ENCODE measurements at regions not wholly inside any gene's neighbourhood (a gene's known extent, or its start where the extent isn't known, plus 50 kb on each side); places are given as distances from the start of the nearest gene placed in this dataset.

DNA sequence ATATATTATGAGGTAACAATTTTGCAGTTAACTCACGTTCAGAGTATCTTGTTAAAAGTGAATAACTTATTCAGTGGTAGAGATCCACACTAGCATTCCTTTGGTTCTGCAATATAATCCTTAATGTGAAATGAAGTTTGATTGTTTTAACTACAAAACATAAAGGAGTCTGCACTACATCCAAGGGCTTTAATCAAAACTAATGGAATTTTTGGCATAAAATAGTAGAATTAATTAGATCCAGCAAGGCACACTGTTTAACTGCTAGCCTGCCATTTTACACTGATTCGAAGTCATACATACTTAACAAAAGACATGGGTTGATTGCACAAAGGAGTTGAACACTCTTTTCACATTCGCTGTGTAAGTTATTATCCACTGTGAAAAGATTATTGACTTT, 263.0 kb upstream of the ROBO2 start:
- in situ Hi-C loops (cut with MboI) (no loop called here), intact Hi-C loops (cut with micrococcal nuclease) (no loop called here)
- Histone ChIP-seq H3K4me2 (ENCODE audit: insufficient read depth, low read length) (no peak overlapping the region), H3K9ac (ENCODE audit: insufficient read depth in 1 of 2, low read depth in 2 of 2, low read length in 2 of 2) (no peak overlapping the region), H3K79me2 (ENCODE audit: control insufficient read depth, insufficient read depth, low read length) (no peaks in the 10 kb centered on the region), H3K4me3 (no peak overlapping the region), H4K20me1 (replicated peaks; ENCODE audit: control insufficient read depth, insufficient read depth, low read length) (no peaks in the 10 kb centered on the region), H2AFZ (ENCODE audit: low read depth, low read length) (no peak overlapping the region), H3K36me3 (ENCODE audit: control insufficient read depth, insufficient read depth, low read length) (no peaks in the 10 kb centered on the region), H3K9me3 (replicated peaks; ENCODE audit: control insufficient read depth, insufficient read depth, low read depth, low read length) (no peaks in the 10 kb centered on the region), H3K9me1 (ENCODE audit: control insufficient read depth, insufficient read depth, low read length) (no peaks in the 10 kb centered on the region), H3K4me1 (replicated peaks in 1 of 2; ENCODE audit: control insufficient read depth in 2 of 2, insufficient read depth in 2 of 2, low read length in 2 of 2) (no peaks in the 10 kb centered on the region), H3K27ac (ENCODE audit: extremely low read depth, low read depth, low read length) (no peak overlapping the region), H3K27me3 (ENCODE audit: control insufficient read depth in 2 of 2, insufficient read depth in 2 of 2, low read length in 2 of 2) (no peaks in the 10 kb centered on the region)
- ATAC-seq (no peak), FAIRE-seq (no peak), DNase-seq (ENCODE audit: extremely low read depth in 1 of 4, low spot score in 3 of 4) (no peak)
- CTCF ChIA-PET (ENCODE audit: low intra/inter-chr PET ratio) = no interaction called here
- WGBS (ENCODE audit: insufficient coverage, low coverage, missing lambda C conversion rate) = 0% methylated on average over 3 of the region's 3 CpGs
- TF ChIP-seq ZEB2 (IDR thresholded peaks at IDR 0.05) (no peak), KAT8 (IDR thresholded peaks at IDR 0.05; ENCODE audit: low read depth) (no peak), PPARD (CRISPR knock-in tag; IDR thresholded peaks at IDR 0.05) (no peak), YY1 (IDR thresholded peaks at IDR 0.05; ENCODE audit: borderline replicate concordance in 1 of 3, control insufficient read depth in 1 of 3, extremely low read depth in 1 of 3, insufficient read depth in 3 of 3, insufficient read length in 1 of 3, insufficient replicate concordance in 2 of 3, low read depth in 1 of 3, low read length in 2 of 3) (no peak), ATF7 (IDR thresholded peaks at IDR 0.05) (no peak), DLX4 (CRISPR knock-in tag; IDR thresholded peaks at IDR 0.05) (no peak), KLF1 (tag; IDR thresholded peaks at IDR 0.05) (no peak), HIVEP1 (CRISPR knock-in tag; IDR thresholded peaks at IDR 0.05) (no peak), HNRNPK (IDR thresholded peaks at IDR 0.05; ENCODE audit: low read depth, low read length, poor library complexity, severe bottlenecking) (no peak), RBM17 (IDR thresholded peaks at IDR 0.05; ENCODE audit: borderline replicate concordance, low read depth, low read length) (no peak), MXI1 (IDR thresholded peaks at IDR 0.05; ENCODE audit: low read depth, low read length) (no peak), SMARCC2 (IDR thresholded peaks at IDR 0.05; ENCODE audit: low read depth) (no peak), ELF4 (CRISPR knock-in tag; IDR thresholded peaks at IDR 0.05) (no peak), ZNF146 (CRISPR knock-in tag; IDR thresholded peaks at IDR 0.05; ENCODE audit: unreplicated experiment) (no peak), CBX1 (IDR thresholded peaks at IDR 0.05; ENCODE audit: low read depth) (no peak), RBM14 (IDR thresholded peaks at IDR 0.05; ENCODE audit: borderline replicate concordance, insufficient read depth, low read depth, low read length) (no peak), RBFOX2 (IDR thresholded peaks at IDR 0.05; ENCODE audit: low read depth, low read length) (no peak), SIRT6 (IDR thresholded peaks at IDR 0.05; ENCODE audit: low read depth, low read length) (no peak)
- TF ChIP-seq, protein P1, sequence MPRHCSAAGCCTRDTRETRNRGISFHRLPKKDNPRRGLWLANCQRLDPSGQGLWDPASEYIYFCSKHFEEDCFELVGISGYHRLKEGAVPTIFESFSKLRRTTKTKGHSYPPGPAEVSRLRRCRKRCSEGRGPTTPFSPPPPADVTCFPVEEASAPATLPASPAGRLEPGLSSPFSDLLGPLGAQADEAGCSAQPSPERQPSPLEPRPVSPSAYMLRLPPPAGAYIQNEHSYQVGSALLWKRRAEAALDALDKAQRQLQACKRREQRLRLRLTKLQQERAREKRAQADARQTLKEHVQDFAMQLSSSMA (CRISPR knock-in tag; IDR thresholded peaks at IDR 0.05) = no peak
- TF ChIP-seq, protein P2, sequence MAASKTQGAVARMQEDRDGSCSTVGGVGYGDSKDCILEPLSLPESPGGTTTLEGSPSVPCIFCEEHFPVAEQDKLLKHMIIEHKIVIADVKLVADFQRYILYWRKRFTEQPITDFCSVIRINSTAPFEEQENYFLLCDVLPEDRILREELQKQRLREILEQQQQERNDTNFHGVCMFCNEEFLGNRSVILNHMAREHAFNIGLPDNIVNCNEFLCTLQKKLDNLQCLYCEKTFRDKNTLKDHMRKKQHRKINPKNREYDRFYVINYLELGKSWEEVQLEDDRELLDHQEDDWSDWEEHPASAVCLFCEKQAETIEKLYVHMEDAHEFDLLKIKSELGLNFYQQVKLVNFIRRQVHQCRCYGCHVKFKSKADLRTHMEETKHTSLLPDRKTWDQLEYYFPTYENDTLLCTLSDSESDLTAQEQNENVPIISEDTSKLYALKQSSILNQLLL (CRISPR knock-in tag; IDR thresholded peaks at IDR 0.05; ENCODE audit: borderline replicate concordance) = no peak
- POLR2A ChIA-PET = no interaction called here
- no TSS peak for BruUV-seq (replicated peaks)

Data from K562 (cell line).